ENCODE measurements at regions not wholly inside any gene's neighbourhood (a gene's known extent, or its start where the extent isn't known, plus 50 kb on each side); places are given as distances from the start of the nearest gene placed in this dataset.
"Not testable (repeated sequence)": the region's sequence is repeated elsewhere in the genome, so short reads cannot be mapped to it uniquely, and the experiment has no call there.

GRCh38 chr3:192033246-192033645 is 572.3 kb downstream of the PYDC2 start:
- peak; percentile 13 for DNase-seq (ENCODE audit: low read depth)

DNA sequence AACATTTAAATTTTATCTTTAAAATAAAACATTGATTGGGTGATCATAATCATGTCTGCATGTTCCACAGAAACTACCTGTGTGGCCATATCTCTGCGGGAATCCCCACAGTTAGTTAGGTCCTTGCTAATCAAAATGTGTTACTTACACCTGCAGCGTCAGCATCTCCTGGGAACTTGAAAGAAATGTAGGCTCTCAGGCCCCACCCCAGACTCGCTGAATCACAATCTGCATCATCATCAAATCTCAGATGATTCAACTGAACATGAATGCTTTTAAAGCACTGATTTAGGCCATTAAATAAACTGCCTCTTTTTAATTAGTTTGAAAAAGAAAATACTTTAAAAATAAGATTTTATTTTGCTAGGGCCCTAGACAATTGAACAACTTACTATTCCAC is 577.8 kb downstream of the PYDC2 start:
- peak; percentile 59 for DNase-seq (ENCODE audit: low read depth)

DNA sequence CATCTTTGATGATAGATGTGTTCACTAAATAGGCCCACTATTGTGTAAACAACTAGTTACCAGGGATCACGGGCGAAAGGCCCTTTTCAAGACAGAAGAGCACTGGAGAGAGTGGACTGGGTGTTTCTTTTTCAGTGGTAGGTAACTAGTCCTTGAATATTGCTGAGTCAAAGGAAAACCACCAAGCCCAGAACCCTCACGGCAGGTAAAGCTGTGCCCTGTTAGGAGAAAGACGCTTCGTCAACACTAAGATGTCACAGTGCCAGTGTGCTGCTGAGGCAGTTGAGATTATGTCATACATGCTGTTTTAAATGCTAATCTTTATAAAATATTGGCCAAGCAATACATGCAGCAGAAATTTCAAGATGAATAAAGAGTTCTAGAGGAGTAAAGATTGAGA is 578.6 kb downstream of the PYDC2 start:
- no peak for DNase-seq (ENCODE audit: low read depth)

- DNase-seq (ENCODE audit: low read depth), result no peak
These were observed 579.5 kb downstream of the PYDC2 start for GRCh38 chr3:192040282-192041043.

- no peak for DNase-seq (ENCODE audit: low read depth)
These were observed 581.2 kb downstream of the PYDC2 start for GRCh38 chr3:192042116-192042515.

- peak; percentile 55 for DNase-seq (ENCODE audit: low read depth)
These were observed 593.9 kb downstream of the PYDC2 start for GRCh38 chr3:192054881-192055280.

DNA sequence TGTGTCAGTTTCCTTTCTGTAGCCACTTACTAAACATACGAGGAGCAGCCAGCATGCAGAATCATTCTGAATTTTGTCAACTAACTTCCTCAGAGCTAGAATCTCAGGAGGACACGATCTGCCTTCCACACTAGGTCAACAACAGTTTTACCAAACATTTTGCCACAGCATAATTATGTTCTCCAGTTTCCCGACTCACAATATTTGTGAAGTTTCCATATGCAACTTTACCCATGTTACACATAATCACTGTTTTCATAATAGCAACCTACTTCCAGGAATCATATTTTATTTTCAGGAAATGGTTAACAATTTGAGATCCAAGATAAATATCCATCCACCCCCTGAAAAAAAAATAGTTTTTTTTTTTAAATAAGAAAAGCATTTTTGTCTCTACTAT is 595.0 kb downstream of the PYDC2 start:
- DNase-seq (ENCODE audit: low read depth), result no peak

- DNase-seq (ENCODE audit: low read depth), result no peak
These were observed 596.3 kb downstream of the PYDC2 start for GRCh38 chr3:192057261-192057660.

DNA sequence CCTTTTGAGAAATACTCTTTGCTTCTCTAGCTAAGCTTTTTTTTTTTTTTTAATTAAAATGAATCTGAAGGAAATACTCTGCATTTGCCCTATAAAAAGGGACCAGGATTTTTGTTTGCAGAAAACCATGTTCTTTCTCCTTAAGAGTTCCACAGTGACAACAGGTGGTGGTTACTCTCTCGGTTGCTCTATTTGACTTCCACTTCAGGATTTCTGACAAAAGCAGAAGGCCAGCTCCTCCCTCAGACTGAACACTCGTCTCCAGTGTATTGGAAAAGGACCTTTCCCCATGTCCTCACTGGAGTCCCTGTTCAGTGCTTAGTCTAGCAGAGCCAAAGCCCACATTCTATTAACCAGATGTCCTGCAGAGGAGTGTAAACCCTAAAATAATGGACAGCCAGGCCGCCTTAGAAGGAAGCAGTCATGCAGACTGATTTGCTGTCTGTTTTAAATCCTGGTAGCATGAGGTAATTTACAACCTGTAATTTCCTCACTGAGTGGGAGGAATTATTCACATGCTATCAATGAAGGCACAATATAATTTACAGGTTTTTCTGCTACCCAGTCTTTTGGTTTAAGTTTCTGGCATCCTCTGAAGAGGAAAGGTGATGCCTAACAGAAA is 599.3 kb downstream of the PYDC2 start:
- DNase-seq (ENCODE audit: low read depth), result no peak

DNA sequence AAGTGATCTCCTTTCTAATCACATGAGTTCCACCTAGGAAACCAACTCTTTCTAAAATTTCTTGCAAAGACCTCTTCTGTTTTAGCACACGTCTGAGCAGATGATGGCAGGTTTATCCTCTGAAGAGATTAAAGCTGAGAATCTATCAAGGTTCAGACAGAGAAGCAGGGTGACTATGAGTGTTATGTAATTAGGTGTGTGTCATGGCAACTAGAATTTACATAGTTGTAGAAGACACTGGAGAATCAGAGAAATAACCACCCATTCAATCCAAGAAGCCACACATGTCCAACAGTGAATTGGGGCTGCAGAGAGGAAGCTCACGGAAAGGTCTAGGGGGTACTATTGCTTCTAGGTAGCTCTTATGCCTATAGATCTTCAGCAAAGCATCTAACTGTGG is 600.5 kb downstream of the PYDC2 start:
- DNase-seq (ENCODE audit: low read depth), result no peak

GRCh38 chr3:192062186-192062585 is 601.2 kb downstream of the PYDC2 start:
- peak; percentile 41 for DNase-seq (ENCODE audit: low read depth)

- peak; percentile 81 for DNase-seq (ENCODE audit: low read depth)
These were observed 602.6 kb downstream of the PYDC2 start for GRCh38 chr3:192063570-192063969.

DNA sequence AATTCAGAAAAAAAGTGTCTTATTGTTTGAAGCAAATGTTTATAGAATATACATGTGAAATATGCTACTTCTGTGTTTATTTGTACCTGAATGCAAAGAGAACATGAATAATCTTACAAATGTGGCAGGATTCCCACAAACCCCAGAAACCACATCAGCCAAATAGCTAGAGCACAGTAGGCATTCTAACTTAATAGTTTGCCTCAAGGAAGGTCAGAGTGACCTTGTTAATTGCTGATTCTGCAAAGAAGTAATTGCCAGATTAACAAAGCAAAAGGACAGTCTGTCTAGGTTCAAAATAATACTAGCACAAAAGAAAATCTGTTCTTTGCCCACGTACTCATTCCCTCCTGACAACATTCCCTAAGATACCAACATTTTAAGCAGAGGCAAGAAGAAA is 604.0 kb downstream of the PYDC2 start:
- DNase-seq (ENCODE audit: low read depth), result no peak

- DNase-seq (ENCODE audit: low read depth), result not testable (repeated sequence)
These were observed 605.3 kb downstream of the PYDC2 start for GRCh38 chr3:192066253-192066652.

GRCh38 chr3:192068464-192069254 is 607.7 kb downstream of the PYDC2 start:
- no peak for DNase-seq (ENCODE audit: low read depth)

- DNase-seq (ENCODE audit: low read depth), result no peak
These were observed 617.0 kb downstream of the PYDC2 start for GRCh38 chr3:192077795-192078497.

GRCh38 chr3:192079098-192079497 is 618.1 kb downstream of the PYDC2 start:
- DNase-seq (ENCODE audit: low read depth), result no peak

DNA sequence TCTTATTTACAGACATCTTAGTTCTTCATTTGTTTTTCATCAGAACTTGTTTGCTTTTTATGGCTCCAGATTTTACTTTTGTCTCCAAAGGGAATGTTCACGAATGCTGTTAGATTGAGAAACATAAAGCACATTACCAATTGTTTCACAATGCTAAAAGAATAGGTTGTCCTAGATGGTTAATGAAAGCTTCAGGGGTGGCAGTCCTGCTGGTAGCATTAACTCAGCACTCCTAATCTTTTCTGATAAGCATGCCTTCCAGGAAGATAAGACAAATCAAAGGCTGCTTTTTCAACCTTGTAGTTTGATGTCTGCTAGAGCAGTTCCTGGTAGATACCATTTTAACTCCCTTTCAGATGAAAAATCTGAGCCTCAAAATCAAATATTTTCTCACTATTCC is 619.4 kb downstream of the PYDC2 start:
- DNase-seq (ENCODE audit: low read depth), result no peak

DNA sequence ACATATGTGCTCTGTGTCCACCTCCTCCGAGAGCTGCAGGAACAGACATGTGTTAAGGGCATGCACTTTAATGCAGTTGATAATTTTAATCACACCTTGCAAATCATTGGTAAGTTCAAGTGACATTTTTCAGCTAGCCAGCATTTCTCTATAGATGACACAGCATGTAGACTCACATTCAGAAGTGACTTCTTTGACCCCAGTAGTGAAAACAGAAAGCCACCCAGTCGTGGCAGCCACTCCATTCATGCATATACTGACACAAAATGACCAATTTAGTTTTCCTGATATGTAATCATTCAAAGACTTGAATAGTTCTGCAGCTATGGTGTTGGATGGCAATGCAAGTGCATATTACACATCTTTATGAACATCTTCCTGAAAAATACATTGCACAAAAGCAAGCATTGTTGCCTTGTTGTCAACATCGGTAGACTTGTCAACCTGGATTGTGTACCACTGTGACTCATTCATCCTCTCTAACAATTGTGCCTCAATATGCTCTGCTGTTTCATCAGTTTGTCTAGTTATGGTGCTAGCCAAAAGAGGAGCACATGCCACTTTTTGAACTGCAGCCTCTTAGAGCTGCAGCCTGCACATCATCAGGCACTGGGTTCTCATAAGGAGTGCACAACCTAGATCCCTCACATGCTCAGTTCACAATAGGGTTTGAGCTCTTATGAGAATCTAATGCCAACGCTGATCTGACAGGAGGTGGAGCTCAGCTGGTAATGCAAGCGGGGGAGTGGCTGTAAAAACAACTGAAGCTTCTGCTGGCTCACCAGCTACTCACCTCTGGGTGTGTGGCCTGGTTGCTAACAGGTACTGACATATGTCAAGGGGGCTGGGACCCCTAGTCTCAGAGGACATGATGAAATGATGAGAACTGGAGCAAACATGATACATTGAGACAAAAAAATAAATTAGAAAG is 622.0 kb downstream of the PYDC2 start:
- no peak for DNase-seq (ENCODE audit: low read depth)
